K562 (cell line): ENCODE measurements at regions not wholly inside any gene's neighbourhood (a gene's known extent, or its start where the extent isn't known, plus 50 kb on each side); places are given as distances from the start of the nearest gene placed in this dataset.

Source experiments
- ARID2 ChIP-seq: fragments of 450-650 bp; IDR thresholded peaks from 2 replicates; pipeline ENCODE4 v1.6.1; 2017; ENCODE audit warnings: antibody characterized with exemption, mild to moderate bottlenecking
- ATF7 ChIP-seq: fragments of 450-650 bp; IDR thresholded peaks from 2 replicates; pipeline ENCODE4 v1.7.1; 2014; ENCODE audit warnings: mild to moderate bottlenecking, moderate library complexity
- MXI1 ChIP-seq: IDR thresholded peaks from 2 replicates; pipeline ENCODE4 v1.6.1; 2011; ENCODE audit warnings: low read depth, mild to moderate bottlenecking, improper control_type of control experiment, low read length
- RAD21 ChIP-seq, 2 experiments: fragments of 250-450 bp in 1 of 2; fragments of 450-650 bp in 1 of 2; sonication (Bioruptor Pico) in 1 of 2; formaldehyde crosslinking in 1 of 2; IDR thresholded peaks in 1 of 2; conservative IDR thresholded peaks in 1 of 2; 2 replicates each; pipeline versions ENCODE4 v1.4.0 to v1.8.0; 2020 to 2022; ENCODE audit warnings: mild to moderate bottlenecking in 2 of 2, moderate library complexity in 1 of 2
- TAF1 ChIP-seq: IDR thresholded peaks from 2 replicates; pipeline ENCODE4 v1.6.1; 2011; ENCODE audit warnings: mild to moderate bottlenecking, low read length, moderate library complexity; ENCODE audit not compliant: insufficient read depth, control insufficient read depth, severe bottlenecking; ENCODE audit errors: extremely low read depth
- ZKSCAN1 ChIP-seq: fragments of 150-350 bp; IDR thresholded peaks from 2 replicates; pipeline ENCODE4 v1.6.1; 2016; ENCODE audit warnings: low read depth, low read length

DNA sequence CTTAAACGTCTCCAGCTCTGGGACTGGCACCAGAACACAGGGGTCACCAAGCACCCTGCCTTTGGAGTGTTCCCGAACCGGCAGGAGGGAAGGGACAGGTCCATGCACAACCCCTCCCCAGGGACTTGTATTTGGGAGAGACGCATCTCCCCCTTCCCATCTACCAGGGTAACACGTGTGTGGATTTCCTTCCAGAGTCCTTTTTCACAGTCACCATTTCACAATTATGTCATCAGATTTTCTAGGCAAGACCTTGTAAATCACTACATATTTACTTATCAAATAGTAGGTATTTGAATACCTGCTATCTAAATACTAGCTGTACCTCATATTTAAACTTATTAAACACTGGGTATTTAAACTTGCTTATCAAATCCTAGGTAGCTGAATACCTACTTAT lies 57.4 kb upstream of the AJAP1 start:
- no peak for TF ChIP-seq ARID2
- no peak for TF ChIP-seq ZKSCAN1
- no peak for TF ChIP-seq MXI1
- TF ChIP-seq ATF7 = no peak
- TF ChIP-seq TAF1 = no peak
- TF ChIP-seq RAD21 (CRISPR knock-in tag; conservative IDR thresholded peaks at IDR 0.05 in 1 of 2, IDR thresholded peaks at IDR 0.05 in 1 of 2) = no peak
